ENCODE measurements at regions not wholly inside any gene's neighbourhood (a gene's known extent, or its start where the extent isn't known, plus 50 kb on each side); places are given as distances from the start of the nearest gene placed in this dataset.
"Not testable (repeated sequence)": the region's sequence is repeated elsewhere in the genome, so short reads cannot be mapped to it uniquely, and the experiment has no call there.

- no peak for DNase-seq (ENCODE audit: low spot score)
These were observed 326.7 kb downstream of the SUCLG1 start for GRCh38 chr2:84132370-84132769.

GRCh38 chr2:84131278-84131830 is 327.7 kb downstream of the SUCLG1 start:
- DNase-seq (ENCODE audit: low spot score) = no peak

- no peak for DNase-seq (ENCODE audit: low spot score)
These were observed 330.1 kb downstream of the SUCLG1 start for GRCh38 chr2:84129018-84129417.

DNA sequence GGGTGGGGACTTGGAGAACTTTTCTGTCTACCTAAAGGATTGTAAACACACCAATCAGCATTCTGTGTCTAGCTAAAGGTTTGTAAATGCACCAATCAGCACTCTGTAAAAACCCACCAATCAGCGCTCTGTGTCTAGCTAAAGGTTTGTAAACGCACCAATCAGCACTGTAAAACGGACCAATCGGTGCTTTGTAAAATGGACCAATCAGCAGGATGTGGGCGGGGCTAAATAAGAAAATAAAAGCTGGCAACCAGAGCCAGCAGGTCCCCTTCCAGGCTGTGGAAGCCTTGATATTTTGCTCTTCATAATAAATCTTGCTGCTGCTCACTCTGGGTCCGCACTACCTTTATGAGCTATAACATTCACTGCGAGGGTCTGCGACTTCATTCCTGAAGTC is 331.3 kb downstream of the SUCLG1 start:
- not testable (repeated sequence) for DNase-seq (ENCODE audit: low spot score)

GRCh38 chr2:84126530-84126929 is 332.6 kb downstream of the SUCLG1 start:
- DNase-seq (ENCODE audit: low spot score) = no peak

DNA sequence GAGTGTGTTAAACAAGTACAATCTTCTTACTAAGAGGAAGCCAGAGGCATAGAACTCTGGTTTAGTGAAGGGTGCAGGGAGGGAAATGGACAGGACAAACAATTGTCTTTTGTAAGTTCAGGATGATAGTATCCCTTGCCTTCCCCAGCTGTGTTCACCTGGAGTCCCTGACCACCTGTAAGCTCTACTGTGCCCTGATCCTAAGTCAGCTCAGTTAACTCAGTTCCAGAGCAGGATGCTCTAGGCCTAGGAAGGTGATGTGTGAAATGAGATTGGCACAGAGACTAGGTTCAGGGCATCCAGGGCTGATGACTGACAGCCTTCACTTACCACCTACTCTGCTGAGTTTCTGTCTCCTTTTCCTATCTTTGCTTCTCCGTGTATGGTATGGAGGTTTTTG is 333.0 kb downstream of the SUCLG1 start:
- no peak for DNase-seq (ENCODE audit: low spot score)

DNA sequence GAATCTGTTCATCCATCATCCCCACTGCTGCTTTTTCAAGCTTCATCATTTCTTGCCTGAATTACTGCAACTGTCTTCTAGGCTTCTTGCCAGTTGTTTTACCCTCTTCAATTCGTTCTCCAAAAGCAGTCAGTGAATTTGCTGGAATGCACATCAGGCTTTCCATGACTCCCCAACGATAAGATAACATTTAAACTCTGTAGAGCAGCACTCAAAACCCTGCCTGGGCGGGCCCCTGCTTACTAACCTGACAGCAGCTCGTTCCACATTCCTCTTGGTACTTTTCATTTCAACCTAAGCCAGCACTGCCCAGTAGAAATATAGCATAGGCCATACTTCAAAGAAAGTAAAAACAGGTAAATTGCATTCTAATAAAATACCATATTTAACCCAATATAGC is 342.9 kb downstream of the SUCLG1 start:
- DNase-seq (ENCODE audit: low spot score) = no peak

- no peak for DNase-seq (ENCODE audit: low spot score)
These were observed 343.8 kb downstream of the SUCLG1 start for GRCh38 chr2:84115173-84115857.

GRCh38 chr2:84103816-84104527 is 355.1 kb downstream of the SUCLG1 start:
- DNase-seq (ENCODE audit: low spot score) = not testable (repeated sequence)

GRCh38 chr2:84102274-84102673 is 356.8 kb downstream of the SUCLG1 start:
- DNase-seq (ENCODE audit: low spot score) = no peak

DNA sequence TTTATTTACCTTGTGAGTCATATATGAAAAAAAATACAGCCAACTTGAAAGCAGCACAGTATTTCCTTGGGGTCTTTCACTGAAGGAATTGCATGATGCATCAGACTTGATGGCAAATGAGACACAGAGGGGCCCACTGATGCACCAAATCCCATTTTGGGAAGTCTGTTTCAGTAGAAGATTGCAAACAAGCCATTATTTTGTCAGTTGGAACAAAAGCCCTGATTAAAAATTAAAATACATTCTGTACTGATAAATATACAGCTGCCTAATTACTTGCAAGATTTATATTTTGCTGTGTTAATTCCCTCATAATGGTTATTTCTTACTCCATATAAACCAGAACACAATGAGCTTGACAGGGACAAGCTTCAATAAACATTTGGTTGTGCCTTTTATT is 370.4 kb downstream of the SUCLG1 start:
- no peak for DNase-seq (ENCODE audit: low spot score)

- no peak for DNase-seq (ENCODE audit: low spot score)
These were observed 373.5 kb downstream of the SUCLG1 start for GRCh38 chr2:84085562-84085961.

DNA sequence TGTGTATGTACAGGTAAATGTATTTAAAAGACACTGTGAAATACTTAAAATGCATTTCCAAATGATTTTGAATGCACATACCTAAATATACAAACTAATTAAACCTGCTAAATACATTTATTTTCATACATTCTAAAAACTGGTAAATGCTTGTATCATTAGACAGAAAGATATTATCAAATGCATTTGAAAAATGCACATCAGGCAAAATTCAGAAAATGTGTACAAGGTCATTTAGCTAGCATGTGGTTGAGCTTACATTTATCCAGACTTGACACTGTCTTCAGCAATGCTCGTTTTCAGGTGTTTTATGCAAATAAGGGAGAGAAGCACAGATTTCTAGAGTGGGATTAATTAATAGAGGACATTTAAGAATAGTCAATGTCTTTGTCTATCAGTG is 374.2 kb downstream of the SUCLG1 start:
- no peak for DNase-seq (ENCODE audit: low spot score)

- DNase-seq (ENCODE audit: low spot score) = no peak
These were observed 375.1 kb downstream of the SUCLG1 start for GRCh38 chr2:84083984-84084383.

DNA sequence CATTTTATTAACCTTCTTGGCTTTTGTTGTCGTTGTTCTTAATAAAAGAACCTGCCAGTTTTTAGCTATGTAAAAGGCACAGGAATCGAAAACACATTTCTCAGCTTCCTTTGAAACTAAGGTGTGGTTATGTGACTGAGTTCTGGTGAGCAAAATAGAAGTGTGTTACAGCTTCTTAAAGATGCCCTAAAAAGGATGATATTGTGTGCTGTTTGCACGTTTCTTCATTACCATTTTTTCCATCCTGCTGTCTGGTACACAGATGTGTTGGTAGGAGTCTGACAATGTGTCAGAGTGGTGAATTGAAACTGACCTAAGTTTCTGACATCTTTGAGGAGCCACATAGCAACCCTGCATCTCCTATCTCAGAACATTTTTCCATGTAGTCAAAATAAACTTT is 380.6 kb downstream of the SUCLG1 start:
- no peak for DNase-seq (ENCODE audit: low spot score)

DNA sequence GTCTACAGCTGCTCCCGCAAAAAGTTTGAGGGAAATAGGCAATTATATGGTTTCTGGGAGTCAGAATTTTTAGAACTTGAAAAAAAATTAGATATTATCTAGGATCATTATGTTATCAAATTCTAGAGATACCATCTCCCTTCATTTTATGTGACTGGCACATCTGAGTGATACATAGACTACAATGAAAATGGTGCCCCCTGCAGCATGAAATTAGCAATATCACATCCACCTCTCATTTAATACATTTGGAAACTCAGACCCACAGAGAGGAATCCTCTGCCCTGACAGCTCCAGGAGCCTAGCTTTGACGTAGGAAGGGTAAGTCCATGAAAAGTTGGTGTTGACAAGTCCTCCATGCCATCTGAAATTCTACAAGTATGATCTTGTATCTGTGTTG is 381.6 kb downstream of the SUCLG1 start:
- no peak for DNase-seq (ENCODE audit: low spot score)

GRCh38 chr2:84071050-84071449 is 388.0 kb downstream of the SUCLG1 start:
- DNase-seq (ENCODE audit: low spot score) = no peak

- DNase-seq (ENCODE audit: low spot score) = no peak
These were observed 393.2 kb downstream of the SUCLG1 start for GRCh38 chr2:84065857-84066256.

DNA sequence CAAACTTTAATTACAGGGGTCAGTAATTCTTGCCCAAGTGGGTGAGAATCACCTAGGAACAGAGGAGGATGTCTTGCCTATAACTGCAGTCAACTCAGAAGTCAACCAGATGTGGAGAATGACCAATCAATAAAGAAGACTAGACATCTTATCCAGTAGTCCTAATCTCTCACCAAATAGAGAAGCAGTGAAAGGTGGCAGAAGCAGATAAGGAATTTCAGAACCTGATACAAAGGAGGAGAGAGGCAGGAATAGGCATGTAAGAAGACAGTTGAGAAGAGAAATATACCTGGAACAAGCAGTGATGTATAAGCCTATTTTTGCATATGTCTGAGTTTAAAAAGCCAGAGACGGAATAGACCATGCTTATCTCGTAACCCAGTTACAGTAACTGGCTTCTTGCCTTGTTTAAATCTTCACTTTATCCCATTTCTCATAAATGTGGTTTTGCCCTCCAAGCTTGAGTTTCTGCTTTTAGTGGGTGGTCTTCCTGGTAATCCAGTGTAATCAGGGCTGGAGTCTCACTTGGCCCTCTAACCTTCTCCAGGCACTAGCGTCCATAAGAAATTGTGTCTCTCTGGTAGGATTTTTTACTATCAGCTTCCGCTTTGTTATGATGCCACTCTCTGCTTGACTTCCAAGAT is 401.0 kb downstream of the SUCLG1 start:
- no peak for DNase-seq (ENCODE audit: low spot score)

DNA sequence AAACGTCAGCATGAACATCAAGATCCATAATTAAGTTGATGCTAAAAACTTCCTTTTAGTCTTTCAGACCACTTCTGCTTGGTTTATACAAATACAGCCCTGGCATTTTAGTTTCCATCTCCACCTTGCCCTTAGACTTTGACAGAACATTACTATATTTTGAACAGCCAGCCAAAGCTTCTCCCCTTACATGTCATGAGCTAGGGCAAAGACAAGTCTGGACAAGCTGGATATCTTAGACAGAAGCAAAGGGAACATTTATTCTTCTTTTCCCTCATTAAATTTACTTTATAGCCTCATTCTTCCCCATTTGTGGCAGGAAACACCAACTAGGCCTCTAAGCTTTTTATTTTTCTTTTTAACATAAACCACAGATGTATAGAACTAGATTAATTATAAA is 403.3 kb downstream of the SUCLG1 start:
- DNase-seq (ENCODE audit: low spot score) = no peak

GRCh38 chr2:84054577-84054976 is 404.5 kb downstream of the SUCLG1 start:
- DNase-seq (ENCODE audit: low spot score) = not testable (repeated sequence)

DNA sequence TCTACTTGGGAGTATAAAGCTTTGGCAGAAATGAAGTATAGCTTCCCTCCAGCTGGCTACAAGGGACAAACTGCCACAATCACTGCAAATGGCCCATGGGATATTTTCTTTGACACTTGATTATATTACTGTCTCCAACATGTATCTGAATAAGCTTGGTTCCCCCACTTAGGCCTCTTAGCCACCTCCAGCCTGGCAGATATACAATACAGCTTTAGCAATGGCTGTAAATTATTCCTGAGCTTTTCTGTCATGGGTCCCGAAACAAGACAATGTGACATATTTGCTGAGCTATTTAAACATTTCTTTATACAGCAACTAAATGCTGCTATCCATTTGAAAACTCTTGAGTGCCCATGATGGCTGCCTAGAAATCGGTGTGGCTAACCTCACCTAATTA is 406.2 kb downstream of the SUCLG1 start:
- no peak for DNase-seq (ENCODE audit: low spot score)

GRCh38 chr2:84052043-84052442 is 407.0 kb downstream of the SUCLG1 start:
- no peak for DNase-seq (ENCODE audit: low spot score)

Data from germinal center (tissue), 1 donor.